H1 (cell line): ENCODE measurements at regions not wholly inside any gene's neighbourhood (a gene's known extent, or its start where the extent isn't known, plus 50 kb on each side); places are given as distances from the start of the nearest gene placed in this dataset.

ENCODE experiments used
- PHF8 ChIP-seq: fragments of 200-600 bp; sonication (generic); conservative IDR thresholded peaks from 2 replicates; pipeline ENCODE4 v1.7.1; 2012; ENCODE audit warnings: low read depth, mild to moderate bottlenecking, inconsistent platforms, low read length, moderate library complexity

DNA sequence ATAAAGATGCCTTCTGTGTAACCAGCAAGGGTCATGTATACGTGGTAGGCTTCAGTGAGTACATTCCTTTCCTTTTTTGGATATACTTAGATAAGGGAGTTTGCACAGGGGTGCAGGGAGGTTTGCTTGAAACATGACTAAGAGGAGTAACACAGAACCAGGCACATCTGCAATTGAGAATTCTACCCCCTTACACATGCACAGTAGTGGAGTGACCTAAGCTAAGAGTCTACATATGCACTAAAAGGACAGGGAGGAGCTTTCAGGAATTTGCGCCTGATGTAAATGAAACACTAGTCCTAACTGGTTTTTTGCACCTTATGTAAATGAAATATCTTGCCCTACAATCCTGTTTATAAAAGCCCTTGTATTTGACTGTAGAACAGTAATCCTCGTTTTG, 194.8 kb upstream of the NABP1 start (continued):
- TF ChIP-seq PHF8 = no peak
